Right atrium auricular region (tissue), 2 donors: ENCODE measurements at regions not wholly inside any gene's neighbourhood (a gene's known extent, or its start where the extent isn't known, plus 50 kb on each side); places are given as distances from the start of the nearest gene placed in this dataset.

Experiments used
- DNase-seq: peaks from one replicate; pipeline ENCODE4 v3.0.0-alpha.2; 2019; ENCODE audit warnings: low spot score
- H3K27ac ChIP-seq, 2 donors: fragments of 200-600 bp; sonication (generic); 1 replicate in 1 of 2; 2 replicates in 1 of 2; pipeline ENCODE4 v1.5.1; 2016 to 2019
- H3K27me3 ChIP-seq, 2 donors: fragments of 200-600 bp; sonication (generic); one replicate each; pipeline versions ENCODE4 v1.5.1 to v1.6.0; 2017 to 2019
- H3K36me3 ChIP-seq: fragments of 200-600 bp; sonication (generic); one replicate; pipeline ENCODE4 v1.5.1; 2016
- H3K4me1 ChIP-seq, 2 donors: fragments of 200-600 bp; sonication (generic); one replicate each; pipeline versions ENCODE4 v1.5.1 to v1.6.0; 2017 to 2019
- H3K4me3 ChIP-seq, 2 donors: fragments of 200-600 bp; sonication (generic); 1 replicate in 1 of 2; 2 replicates in 1 of 2; pipeline ENCODE4 v1.5.1; 2017 to 2019; ENCODE audit warnings: mild to moderate bottlenecking in 1 of 2, moderate library complexity in 1 of 2
- H3K9me3 ChIP-seq, 2 donors: fragments of 200-600 bp; sonication (generic); one replicate each; pipeline ENCODE4 v1.5.1; 2019
- CTCF ChIP-seq, 2 donors: fragments of 200-600 bp; sonication (generic); IDR thresholded peaks; one replicate each; pipeline ENCODE4 v1.5.1; 2019; ENCODE audit warnings: antibody characterized with exemption in 2 of 2

DNA sequence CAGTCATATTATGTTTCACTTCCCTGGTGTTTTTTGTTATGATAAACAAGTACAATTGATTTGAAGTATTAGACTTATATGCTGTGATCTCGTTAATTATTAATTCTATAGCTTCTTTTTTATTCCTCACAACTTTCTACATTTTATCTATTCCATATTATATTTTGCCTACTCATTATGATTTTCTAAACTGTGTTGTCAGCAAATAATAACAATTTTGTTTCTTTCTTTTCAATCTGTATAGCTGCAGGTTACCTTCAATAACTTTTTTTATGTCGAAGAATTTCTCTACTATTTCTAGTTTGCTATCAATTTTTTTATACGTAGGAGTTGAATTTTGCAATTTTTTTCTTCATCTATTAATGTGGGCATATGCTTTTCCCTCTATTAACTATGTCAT is 304.4 kb downstream of the PCDH17 start:
- no peak for DNase-seq
- H3K9me3 ChIP-seq, result no peaks in the 10 kb centered on the region
- no peak for TF ChIP-seq CTCF (IDR thresholded peaks at IDR 0.05)

GRCh38 chr13:57946361-57946760 is 314.8 kb downstream of the PCDH17 start:
- H3K4me3 ChIP-seq, result no peak overlapping the region
- TF ChIP-seq CTCF (IDR thresholded peaks at IDR 0.05), result no peak

More for the DNA sequence above, 304.4 kb downstream of the PCDH17 start:
- H3K36me3 ChIP-seq, result no peaks in the 10 kb centered on the region
- H3K4me3 ChIP-seq, result no peak overlapping the region
- H3K4me1 ChIP-seq, result no peaks in the 10 kb centered on the region
- no peaks in the 10 kb centered on the region for H3K27me3 ChIP-seq
- H3K27ac ChIP-seq, result no peak overlapping the region

DNA sequence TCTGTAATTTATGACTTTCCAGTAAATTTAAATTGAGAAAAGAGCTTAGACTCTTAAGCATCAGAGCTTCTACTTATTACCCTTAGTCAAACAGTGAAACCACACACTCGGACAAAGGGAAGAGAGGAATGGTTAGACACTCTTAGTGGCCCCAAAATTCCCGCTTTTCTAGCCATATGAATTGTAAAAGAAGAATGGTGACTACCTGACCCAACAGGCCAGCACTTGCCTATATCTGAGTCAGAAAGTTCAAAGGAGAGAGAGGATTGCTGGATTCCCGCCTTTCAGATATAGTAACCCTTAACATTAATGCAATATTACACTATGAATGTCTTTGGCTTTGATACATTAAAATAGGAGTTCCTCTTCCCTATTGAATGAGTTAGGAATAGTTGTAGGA is 317.3 kb downstream of the PCDH17 start:
- Histone ChIP-seq H3K4me1 (no peaks in the 10 kb centered on the region), H3K27me3 (no peaks in the 10 kb centered on the region), H3K27ac (no peak overlapping the region), H3K36me3 (no peaks in the 10 kb centered on the region), H3K9me3 (peaks cover 0 to 7% of the 10 kb centered on the region in 2 donors), H3K4me3 (no peak overlapping the region)
- no peak for TF ChIP-seq CTCF (IDR thresholded peaks at IDR 0.05)
- DNase-seq, result no peak

More at GRCh38 chr13:57946361-57946760, 314.8 kb downstream of the PCDH17 start:
- H3K27me3 ChIP-seq, result no peaks in the 10 kb centered on the region
- no peak for DNase-seq
- H3K27ac ChIP-seq, result no peak overlapping the region
- no peaks in the 10 kb centered on the region for H3K4me1 ChIP-seq
- H3K9me3 ChIP-seq, result peaks cover 0 to 7% of the 10 kb centered on the region in 2 donors
- no peaks in the 10 kb centered on the region for H3K36me3 ChIP-seq

DNA sequence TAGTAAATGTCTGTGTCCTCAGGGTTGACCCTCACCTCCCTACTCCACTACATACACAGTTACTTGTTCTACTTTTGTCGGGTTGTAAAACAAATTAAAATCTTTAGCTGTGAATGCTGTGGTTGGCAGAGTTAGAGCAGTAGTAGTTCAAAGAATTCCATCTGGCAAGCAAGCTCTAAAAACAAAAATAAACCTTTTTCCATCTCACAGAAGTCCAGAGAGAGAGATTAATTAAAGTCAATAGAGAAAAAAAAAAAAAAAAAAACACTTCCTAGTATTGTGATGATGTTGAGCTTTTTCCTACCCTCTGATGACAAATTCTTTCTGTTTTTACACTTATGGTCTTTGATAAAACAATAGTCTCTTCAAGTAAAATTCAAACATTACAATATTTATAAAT is 338.4 kb downstream of the PCDH17 start:
- no peak for TF ChIP-seq CTCF (IDR thresholded peaks at IDR 0.05)
- Histone ChIP-seq H3K4me1 (no peaks in the 10 kb centered on the region), H3K27ac (no peak overlapping the region), H3K36me3 (no peaks in the 10 kb centered on the region), H3K4me3 (no peak overlapping the region), H3K9me3 (peaks cover 0 to 6% of the 10 kb centered on the region in 2 donors), H3K27me3 (no peaks in the 10 kb centered on the region)
- no peak for DNase-seq

- peaks cover 0 to 6% of the 10 kb centered on the region in 2 donors for H3K9me3 ChIP-seq
- TF ChIP-seq CTCF (IDR thresholded peaks at IDR 0.05), result no peak
- no peak overlapping the region for H3K4me3 ChIP-seq
- no peaks in the 10 kb centered on the region for H3K27me3 ChIP-seq
- DNase-seq, result no peak
- no peak overlapping the region for H3K27ac ChIP-seq
- no peaks in the 10 kb centered on the region for H3K36me3 ChIP-seq
- no peaks in the 10 kb centered on the region for H3K4me1 ChIP-seq
Observed at GRCh38 chr13:57970404-57970803, 338.9 kb downstream of the PCDH17 start.

DNA sequence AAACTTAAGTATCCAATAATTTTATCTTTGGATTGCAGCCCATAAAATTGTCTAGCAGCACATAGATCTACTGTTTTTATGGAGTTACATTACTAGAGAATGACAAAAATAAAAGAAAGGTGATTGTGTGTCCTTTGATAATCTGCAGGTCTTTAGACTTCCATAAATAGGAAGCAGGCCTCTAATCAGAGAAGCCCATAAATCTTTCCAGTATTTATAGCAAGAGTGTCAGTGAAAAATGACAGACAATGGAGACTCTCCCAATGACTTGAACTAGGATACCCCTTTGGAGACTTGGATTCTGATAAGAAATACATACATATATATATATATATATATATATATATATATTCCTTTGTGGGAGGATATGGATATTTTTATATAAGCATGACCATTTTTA is 351.2 kb downstream of the PCDH17 start:
- Histone ChIP-seq H3K9me3 (no peaks in the 10 kb centered on the region), H3K27me3 (no peaks in the 10 kb centered on the region), H3K27ac (peak overlapping the region in 1 of 2 donors; percentile 15), H3K4me1 (no peaks in the 10 kb centered on the region), H3K4me3 (no peak overlapping the region), H3K36me3 (no peaks in the 10 kb centered on the region)
- no peak for TF ChIP-seq CTCF (IDR thresholded peaks at IDR 0.05)
- DNase-seq, result no peak
